Esophagus muscularis mucosa (tissue), 4 donors: ENCODE measurements at regions not wholly inside any gene's neighbourhood (a gene's known extent, or its start where the extent isn't known, plus 50 kb on each side); places are given as distances from the start of the nearest gene placed in this dataset.

Experiments
- EP300 ChIP-seq: sonication (generic); formaldehyde crosslinking; IDR thresholded peaks from one replicate; pipeline ENCODE4 v1.6.1; 2017; ENCODE audit warnings: antibody characterized with exemption
- POLR2AphosphoS5 ChIP-seq, 2 donors: sonication (generic); formaldehyde crosslinking; IDR thresholded peaks; one replicate each; pipeline ENCODE4 v1.6.1; 2017; ENCODE audit warnings: antibody characterized with exemption in 2 of 2
- TF ChIP-seq, protein P1 (sequence below), 3 experiments: fragments of 200-600 bp in 2 of 3; fragments of 450-650 bp in 1 of 3; sonication (generic) in 2 of 3; IDR thresholded peaks; one replicate each; pipeline ENCODE4 v1.5.1; 2017 to 2019; ENCODE audit warnings: antibody characterized with exemption in 3 of 3, mild to moderate bottlenecking in 2 of 3, moderate library complexity in 1 of 3

DNA sequence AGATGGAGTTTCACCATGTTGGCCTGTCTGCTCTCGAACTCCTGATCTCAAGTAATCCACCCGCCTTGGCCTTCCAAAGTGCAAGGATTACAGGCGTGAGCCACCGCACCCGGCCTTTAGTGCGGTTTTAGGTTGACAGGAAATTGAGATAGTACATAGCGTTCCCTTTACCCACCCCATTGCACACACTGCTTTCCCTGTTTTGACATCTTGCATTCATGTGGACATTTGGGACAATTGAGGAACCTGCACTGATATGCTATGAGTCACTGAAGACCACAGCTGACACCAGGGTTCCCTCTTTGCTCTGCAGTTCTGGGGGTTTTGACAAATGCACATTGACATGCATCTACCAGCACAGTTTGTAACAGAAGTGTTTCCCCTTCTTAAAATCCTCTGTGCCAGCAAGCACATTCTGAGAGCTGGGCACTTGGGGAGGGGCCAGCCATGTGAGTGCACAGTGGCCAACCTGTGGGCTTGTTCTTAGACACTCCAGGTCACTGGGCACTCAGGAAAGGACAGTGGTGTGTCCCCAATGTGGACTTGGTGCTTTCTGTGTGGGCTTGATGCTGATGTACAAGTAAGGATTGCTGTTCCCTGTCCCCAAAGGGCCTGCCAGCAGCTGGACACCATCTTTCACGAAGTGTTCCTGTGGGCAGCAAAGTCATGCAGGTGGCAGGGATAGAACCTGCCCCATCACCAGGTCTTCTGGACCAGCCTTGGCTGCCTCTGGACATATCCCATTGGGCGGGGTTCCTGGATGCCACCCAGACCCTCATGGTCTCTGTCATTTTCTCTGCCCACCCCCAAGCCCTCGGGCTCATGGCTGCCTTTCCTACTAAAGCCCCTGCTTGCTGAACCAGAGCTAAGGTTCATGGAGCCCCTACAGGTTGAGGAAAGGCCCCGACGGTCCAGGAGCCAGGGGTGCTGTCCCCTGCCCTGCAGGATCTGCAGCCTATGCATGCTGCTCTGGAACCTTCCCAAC lies 579.8 kb downstream of the GLRX3 start:
- TF ChIP-seq, protein P1, sequence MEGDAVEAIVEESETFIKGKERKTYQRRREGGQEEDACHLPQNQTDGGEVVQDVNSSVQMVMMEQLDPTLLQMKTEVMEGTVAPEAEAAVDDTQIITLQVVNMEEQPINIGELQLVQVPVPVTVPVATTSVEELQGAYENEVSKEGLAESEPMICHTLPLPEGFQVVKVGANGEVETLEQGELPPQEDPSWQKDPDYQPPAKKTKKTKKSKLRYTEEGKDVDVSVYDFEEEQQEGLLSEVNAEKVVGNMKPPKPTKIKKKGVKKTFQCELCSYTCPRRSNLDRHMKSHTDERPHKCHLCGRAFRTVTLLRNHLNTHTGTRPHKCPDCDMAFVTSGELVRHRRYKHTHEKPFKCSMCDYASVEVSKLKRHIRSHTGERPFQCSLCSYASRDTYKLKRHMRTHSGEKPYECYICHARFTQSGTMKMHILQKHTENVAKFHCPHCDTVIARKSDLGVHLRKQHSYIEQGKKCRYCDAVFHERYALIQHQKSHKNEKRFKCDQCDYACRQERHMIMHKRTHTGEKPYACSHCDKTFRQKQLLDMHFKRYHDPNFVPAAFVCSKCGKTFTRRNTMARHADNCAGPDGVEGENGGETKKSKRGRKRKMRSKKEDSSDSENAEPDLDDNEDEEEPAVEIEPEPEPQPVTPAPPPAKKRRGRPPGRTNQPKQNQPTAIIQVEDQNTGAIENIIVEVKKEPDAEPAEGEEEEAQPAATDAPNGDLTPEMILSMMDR (IDR thresholded peaks at IDR 0.05) = no peak
- no peak for TF ChIP-seq EP300
- no peak for TF ChIP-seq POLR2AphosphoS5 (IDR thresholded peaks at IDR 0.05)
